ENCODE measurements at regions not wholly inside any gene's neighbourhood (a gene's known extent, or its start where the extent isn't known, plus 50 kb on each side); places are given as distances from the start of the nearest gene placed in this dataset.
"Not testable (repeated sequence)": the region's sequence is repeated elsewhere in the genome, so short reads cannot be mapped to it uniquely, and the experiment has no call there.

DNA sequence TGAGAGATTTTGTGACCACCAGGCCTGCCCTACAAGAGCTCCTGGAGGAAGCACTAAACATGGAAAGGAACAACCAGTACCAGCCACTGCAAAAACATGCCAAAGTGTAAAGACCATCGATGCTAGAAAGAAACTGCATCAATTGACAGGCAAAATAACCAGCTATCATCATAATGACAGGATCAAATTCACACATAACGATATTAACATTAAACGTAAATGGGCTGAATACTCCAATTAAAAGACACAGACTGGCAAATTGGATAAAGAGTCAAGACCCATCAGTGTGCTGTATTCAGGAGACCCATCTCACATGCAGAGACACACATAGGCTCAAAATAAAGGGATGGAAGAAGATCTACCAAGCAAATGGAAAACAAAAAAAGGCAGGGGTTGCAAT is 182.4 kb downstream of the PRELID2 start:
- not testable (repeated sequence) for DNase-seq

DNA sequence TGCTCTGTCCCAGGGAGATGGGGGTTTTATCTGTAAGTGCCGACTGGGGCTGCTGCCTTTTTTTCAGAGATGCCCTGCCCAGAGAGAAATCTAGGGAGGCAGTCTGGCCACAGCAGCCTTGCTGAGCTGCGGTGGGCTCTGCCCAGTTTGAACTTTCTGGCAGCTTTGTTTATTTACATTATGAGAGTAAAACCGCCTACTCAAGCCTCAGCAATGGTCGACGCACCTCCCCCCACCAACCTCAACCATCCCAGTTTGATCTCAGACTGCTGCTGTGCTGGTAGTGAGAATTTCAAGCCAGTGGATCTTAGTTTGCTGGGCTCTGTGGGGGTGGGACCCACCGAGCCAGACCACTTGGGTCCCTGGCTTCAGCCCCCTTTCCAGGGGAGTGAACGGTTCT is 188.0 kb downstream of the PRELID2 start:
- DNase-seq = not testable (repeated sequence)

DNA sequence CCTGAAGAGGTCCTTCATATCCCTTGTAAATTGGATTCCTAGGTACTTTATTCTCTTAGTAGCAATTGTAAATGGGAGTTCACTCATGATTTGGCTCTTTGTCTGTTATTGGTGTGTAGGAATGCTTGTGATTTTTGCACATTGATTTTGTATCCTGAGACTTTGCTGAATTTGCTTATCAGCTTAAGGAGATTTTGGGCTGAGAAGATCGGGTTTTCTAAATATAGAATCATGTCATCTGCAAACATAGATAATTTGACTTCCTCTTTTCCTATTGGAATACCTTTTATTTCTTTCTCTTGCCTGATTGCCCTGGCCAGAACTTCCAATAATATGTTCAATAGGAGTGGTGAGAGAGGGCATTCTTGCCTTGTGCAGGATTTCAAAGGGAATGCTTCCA is 191.9 kb downstream of the PRELID2 start:
- DNase-seq = not testable (repeated sequence)

DNA sequence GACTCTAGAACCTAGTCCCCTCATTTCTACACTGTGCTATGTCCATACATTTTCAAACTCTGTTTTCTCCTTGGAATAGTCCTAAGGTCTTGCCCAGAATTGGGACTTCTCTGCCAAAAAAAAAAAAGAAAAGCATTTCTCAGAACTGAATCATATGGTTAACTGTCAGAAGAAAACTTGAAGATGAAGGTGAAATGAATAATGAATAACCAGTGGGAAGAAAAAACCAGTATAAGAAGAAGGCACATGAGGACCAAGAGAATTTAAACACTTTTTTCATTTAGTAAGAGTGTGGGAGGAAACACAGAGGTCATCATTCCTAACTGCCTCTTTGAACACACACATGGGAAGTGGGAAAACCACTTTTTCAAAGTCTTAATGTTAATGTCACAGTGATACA is 197.7 kb downstream of the PRELID2 start:
- DNase-seq = no peak

DNA sequence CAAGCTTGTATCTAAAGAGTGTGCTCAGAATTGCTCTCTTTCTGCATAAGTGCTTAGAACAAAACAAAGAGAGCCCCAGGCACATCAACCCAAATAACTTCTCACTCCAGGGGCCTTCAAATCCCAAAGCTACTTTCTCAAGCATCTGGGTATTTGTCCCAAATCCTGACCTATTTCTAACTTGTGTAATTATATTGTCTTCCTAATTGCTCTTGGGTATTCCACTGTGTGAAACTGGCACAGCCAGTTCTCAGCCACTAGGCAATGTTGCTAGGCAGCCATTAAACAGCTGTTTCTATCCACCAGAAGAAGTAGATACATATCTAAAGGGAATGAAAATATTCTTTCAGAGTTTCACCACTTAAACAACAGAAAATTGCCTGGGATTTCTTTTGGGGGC is 198.8 kb downstream of the PRELID2 start:
- no peak for DNase-seq

DNA sequence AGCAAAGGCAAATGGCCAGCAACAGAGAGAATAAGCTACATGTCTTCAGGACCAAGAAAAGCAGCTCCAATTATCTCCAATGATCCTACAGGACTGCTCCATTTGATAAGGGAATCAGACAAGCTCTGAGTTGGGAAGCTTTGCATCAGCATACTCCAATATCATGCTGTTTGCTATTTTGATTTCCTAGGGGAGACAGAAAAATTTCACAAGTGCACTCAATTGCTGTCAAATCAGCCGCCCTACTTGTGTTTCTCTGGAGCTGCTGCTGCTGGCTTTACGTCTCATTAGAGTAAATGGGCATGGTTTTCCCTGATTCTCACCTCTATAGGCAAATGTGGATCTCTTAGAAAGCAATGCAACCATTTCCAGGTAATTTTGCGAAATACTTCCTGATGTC is 201.7 kb downstream of the PRELID2 start:
- DNase-seq = no peak

DNA sequence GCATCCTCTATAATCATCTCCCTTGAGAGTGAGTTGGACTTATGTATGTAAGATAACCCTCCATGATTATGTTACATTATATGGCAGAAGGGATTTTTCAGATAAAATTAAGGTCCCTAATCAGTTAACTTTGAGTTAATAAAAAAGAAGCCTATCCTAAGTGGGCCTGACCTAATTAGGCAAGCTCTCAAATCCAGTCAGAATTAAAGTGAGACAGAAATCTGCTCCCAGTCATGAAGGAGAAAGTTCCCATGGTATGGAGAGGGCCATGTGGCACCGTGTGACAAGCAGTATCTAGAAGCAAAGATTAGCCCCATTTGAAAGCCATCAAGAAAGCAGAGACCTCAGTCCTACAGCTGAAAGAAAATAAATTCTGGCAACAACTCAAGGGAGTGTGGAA is 202.4 kb downstream of the PRELID2 start:
- DNase-seq = no peak

DNA sequence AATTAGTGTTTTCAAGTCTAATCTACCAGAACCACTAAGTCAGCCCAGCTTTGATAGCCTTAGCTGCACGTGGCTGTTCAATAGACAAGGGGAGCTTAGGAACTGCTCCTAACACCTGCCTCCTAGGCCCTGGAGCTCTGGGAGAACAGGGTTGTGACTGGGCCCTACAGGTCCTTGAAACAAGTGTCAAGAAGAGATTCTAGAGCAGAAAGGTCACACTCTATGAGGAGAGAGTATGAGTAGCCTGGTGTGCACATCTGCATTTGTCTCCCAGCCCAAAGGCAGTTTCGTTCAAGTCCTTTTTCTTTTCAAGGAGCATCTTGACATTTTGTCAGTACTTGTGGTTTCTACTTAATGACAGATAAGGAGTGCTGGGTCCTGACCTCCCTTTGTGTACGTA is 206.1 kb downstream of the PRELID2 start:
- no peak for DNase-seq

DNA sequence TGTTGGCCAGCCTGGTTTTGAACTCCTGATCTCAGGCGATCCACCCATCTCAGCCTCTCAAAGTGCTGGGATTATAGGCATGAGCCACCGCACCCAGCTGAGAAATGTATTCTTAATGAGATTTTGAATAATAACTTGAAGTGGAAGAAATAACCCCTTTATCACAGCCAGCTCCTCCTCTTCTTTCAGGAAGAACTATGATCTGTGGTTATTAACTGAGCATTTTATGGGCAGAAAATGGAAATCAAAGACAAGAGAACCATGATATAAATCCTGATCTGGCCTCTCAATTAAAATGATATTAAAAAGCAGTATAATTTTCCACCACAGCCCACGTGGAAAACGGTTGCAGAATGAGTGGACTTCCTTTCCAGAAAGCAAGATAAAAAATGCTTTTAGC is 206.6 kb downstream of the PRELID2 start:
- DNase-seq = no peak

DNA sequence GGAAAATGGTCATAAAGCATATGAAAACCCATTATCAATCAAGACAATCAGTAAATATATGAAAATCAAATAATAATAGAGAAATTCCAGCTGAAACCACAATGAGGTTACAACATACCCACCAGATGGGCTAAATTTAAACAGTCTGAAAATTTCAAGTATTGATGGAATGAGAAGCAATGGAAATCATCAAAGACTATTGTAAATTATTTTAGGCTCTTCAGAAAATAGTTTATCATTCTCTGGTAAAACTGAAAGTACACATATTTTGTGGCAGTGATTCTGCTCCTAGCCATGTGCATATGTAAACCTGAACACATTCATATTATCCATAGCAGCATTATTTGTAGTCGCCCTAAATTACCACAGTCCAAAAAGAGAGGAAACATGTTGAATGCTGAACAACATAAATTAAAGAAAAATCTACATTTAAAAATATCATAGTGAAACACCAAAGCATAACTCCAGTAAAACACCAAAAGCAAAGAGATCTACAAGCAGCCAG is 215.3 kb downstream of the PRELID2 start:
- no peak for DNase-seq

DNA sequence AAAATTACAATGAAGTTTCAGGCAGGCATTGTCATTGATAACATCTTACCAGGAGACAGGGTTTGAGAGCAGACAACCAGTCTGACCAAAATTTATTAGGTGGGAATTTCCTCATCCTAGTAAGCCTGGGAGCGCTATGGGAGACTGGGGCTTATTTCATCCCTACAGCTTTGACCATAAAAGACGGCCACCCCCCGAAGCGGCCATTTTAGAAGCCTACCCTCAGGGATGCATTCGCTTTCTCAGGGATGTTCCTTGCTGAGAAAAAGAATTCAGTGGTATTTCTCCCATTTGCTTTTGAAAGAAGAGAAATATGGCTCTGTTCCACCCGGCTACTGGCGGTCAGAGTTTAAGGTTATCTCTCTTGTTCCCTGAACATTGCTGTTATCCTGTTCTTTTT is 218.4 kb downstream of the PRELID2 start:
- DNase-seq = not testable (repeated sequence)

DNA sequence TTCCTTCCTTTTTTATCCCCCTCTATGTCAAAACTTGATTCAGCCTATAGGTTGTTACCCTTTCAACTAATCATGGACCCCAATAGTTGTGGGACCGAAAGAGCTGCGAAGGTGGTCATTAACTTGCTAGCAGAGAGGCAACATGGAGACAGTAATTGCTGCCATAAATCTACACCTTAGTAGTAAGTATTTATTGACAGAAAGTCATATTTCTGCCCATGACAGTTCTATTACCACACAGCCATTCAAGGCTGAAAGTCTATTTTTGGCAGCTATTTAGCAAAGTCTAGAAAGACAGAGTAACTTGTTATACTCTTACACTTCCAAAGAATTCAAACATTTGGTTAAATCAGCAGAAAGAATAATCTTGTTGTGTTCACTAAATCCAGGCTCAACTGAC is 236.2 kb downstream of the PRELID2 start:
- no peak for DNase-seq

DNA sequence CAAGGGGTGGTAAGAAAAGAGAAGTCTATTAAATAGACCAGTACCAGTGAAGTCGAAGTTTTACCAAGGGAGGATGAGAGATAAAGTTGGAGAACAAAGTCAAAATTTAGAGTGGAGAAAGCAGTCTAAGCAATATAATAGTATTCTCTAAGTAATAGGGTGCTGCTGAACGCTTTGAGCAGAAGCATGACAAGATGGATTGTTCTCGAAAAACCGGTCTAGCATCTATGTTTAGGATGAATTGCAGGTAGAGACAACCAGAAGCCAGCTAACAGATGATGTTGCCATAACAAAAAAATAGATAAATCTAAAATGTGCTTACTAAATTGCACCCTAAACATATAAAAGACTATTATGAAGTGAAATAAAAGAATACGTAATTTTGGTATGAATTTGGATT is 237.0 kb downstream of the PRELID2 start:
- DNase-seq = no peak

DNA sequence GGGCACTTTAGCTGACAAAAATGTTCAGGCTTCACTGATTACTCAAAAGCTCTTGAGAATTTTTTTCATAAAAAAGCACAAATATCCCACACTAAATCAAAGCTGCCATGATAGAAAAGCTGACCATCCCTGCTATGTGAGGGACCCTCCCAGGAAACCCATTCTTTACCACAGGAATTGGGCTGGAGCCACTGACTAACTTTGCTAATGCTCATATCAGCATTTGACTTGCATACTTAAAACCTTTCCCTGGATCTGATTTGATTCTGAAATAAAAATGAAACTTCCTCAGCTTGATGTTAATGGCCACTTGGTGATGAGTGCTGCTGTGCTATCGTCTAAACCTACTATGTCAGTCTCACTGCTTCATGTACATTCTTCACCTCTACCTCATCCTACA is 243.6 kb downstream of the PRELID2 start:
- no peak for DNase-seq

DNA sequence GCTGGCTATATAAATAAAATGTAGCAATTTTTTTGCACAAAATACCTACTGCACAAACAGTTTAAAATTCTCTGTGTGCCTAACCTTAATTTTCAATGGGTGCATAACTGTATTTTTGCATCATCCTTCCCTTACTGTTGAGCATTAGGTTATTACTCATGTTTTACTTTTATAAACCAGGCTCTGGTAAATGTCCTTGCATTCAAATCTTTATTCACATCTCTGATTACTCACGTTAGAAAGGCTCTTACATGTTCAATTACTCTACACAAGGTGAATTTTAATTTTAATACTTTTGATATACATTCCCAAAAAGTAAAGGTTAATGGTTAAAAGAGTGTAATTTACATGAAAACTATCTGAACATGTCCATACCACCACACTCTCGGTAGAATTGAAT is 246.1 kb downstream of the PRELID2 start:
- no peak for DNase-seq

DNA sequence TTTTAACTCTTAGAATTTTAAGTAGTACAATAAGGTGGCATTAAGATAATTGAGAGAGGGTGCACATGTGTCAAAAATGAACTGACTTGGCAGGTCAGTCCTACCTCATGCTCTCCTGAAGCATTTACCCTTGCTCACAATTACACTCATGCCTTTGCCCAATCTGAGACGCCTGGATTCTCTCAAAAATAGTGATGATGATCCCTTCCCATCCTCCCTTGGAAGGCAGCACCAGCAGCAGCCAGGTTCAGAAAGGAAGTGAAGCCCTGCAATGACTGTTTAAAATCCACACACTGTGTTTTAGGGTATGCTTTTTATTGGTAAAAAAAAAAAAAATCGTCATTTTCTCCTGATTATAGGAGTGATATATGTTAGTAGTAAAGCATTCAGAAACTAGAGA is 246.6 kb downstream of the PRELID2 start:
- no peak for DNase-seq

DNA sequence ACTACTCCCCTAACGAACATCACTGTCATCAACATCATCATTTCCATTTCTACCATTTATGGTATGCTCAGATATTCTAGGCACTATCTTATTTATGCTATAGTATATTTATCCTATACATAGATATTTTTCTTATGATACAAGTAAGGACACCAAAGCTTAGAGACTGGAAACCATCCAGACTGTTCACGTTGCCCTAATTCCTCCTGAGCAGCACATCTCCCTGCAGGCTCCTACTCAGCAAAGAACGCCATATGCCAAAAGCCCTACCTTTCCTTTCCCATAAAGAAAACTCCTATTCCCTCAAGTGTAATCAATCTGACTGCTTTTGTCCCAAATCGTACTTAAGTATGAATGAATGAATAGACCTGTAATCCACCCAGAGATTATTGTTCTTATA is 247.0 kb downstream of the PRELID2 start:
- no peak for DNase-seq

DNA sequence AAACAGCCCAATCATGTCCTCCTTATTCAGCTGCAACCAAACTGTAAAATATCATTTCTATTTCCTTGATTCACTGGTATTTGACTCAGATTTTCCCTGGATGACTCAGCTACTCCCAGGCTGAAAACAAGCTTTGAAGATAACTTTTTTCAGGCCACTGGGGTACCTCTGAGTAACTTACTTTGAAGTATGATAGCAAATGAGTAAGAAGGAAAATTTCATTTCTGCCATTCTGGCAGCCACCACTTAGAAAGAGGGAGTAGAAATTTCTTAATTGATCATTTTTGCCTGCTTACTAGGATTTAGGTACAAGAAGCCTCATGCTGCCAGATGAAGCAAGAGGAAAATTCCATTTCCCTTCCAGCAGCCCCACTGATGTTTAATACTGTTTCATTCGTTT is 247.4 kb downstream of the PRELID2 start:
- no peak for DNase-seq

DNA sequence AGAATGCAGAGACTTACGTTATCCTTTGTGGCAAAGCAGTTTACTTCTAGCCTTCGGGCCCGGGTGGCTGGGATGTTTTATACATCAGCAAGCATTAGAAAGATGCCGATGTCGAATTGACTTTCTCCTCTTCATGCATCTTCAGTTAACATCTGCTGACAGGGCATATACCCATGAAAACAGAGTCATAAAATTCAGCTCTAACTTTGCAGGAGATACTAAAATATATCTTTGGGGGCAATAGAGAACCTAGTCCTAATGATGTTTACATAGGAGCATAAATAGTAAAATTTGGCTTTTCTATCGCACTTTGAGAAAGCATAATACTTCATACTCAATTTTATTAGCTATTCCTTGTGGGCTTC is 247.9 kb downstream of the PRELID2 start:
- no peak for DNase-seq

DNA sequence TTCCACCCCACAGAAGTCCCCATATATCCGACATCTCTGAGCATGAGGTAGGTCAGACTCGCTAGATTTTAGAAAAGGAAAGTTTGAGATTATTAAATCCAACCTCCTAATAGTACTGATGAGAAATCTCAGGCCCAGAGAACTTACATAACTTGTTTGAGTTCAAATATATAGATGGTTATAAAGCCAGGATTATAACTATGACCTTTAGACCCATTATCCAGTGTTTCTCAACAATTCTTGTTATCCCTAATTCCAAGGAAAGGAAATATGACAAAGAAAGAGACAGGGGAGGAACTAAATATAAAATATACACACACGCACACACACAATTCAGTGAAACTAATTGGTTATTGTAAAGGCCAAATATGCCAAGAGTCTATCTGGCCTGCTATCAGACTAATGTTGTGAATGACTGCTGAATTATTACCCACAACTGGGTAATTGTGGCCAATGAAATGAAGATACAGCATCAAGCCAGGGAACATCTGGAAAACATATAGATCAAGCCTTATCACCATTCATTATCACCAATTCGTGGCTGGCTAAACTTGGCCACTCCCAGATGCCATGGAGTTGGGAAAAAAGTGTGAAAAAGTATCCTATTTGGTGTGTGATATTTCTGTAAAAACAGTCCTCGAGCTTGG is 248.4 kb downstream of the PRELID2 start:
- no peak for DNase-seq

DNA sequence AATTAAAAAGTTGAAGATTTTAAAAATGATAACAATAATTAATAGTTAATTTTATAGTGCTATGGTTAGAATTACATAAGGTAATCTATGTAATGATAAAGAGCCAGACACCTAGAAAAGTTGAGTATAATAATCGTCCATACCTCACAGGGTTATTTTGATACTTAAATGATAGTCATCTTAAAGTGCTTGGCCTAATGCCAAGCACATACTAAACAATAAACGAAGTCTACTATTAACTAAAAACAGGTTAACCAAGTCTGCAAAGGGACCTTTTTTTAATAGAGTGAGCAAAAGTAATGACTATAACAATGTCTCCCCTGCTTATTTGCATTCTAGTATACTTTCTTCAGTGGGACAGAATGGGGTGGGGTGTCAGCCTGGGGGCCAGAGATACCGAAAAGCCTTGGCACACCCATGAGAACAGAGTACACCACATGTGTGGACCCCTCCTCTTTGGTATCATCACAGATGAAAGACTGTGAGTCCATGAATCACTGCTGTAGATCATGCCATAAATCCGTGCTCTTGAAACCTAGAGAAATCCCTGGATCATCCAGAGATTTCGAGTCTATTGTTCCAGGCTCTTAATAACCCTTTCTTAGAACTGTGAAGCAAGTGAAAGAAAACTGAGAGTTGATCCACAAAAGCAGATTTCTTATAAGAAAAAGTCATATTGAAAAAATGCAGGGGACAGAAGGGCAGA is 249.5 kb downstream of the PRELID2 start:
- DNase-seq = no peak

DNA sequence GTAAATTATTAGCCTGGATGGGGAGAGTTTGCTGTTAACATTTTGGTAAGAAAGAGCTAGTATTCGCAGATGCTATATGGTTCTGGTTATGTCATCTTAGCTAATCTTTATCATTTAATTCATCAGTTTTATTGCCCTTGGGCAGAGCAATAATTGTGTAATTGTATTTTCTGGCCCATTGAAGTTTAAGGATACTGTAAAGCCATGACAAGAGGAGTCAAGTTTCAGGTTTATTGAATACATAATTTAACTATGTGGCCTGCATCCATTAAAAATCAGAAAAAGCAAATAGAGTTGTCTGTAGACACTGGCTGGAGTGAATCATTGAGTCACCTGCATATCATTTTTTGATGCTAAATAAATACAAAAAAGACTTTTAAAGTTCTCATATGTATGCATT is 255.8 kb downstream of the PRELID2 start:
- no peak for DNase-seq

DNA sequence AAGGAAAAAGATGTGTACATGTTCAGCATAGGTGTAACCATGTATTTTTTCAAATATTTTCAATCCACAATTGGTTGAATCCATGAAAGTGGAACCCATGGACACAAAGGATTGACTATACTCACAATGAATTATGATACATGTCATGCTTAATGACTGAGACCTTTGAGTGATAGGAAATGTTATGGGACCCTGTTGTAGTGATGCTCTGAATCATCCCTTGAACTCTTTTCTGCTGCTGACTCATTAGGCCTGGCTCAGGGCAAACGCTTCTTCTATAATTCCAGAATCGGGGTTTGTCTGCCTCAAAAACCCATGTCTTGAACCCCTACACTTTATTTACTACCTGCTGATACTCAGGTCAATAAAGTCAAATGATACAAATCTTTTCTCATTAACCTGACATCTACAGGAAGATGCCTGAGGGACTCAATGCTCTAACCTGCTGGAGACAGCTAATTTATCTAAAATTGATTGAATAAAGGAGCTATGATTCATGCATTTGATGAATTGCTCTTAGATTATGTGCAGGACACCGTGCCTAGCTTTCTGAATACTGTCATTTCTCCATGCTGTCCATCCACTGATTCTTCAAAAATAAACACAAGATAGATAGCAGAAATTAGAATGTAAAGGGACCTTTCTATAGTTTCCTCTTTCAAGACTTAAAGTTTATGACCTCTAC is 260.1 kb downstream of the PRELID2 start:
- no peak for DNase-seq

DNA sequence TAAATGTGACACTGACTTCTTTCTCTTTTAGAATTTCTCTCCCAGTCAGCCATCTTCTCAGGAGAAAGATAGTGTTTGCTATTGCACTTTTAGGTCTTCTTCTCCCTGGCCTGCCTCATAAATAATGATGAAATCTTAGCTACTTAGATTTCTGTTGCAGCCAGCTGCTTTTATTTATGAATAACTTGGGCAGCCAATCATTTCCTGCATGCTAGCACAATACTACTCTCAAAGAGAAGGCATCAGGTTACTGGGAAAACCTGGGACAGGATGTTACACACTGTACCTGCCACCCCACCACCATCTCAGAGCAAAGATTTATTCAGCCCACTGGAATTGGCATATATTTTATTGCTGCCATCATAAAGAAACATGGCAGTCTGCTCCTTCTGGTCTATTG is 266.6 kb downstream of the PRELID2 start:
- DNase-seq = no peak
